Prostate gland (tissue), 2 donors: ENCODE measurements at regions not wholly inside any gene's neighbourhood (a gene's known extent, or its start where the extent isn't known, plus 50 kb on each side); places are given as distances from the start of the nearest gene placed in this dataset.

Experiments used
- DNase-seq: peaks from one replicate; pipeline ENCODE4 v3.0.0-alpha.2; 2019; ENCODE audit warnings: low spot score
- H3K27ac ChIP-seq, 2 donors: fragments of 200-600 bp; sonication (generic); 2 replicates each; pipeline ENCODE4 v1.5.1; 2017 to 2019
- H3K27me3 ChIP-seq: fragments of 200-600 bp; sonication (generic); replicated peaks from 2 replicates; pipeline ENCODE4 v1.5.1; 2019; ENCODE audit not compliant: insufficient read depth
- H3K36me3 ChIP-seq, 2 donors: fragments of 200-600 bp; sonication (generic); 1 replicate in 1 of 2; 2 replicates in 1 of 2; pipeline versions ENCODE4 v1.5.1 to v1.8.1; 2017 to 2019
- H3K4me1 ChIP-seq: fragments of 200-600 bp; sonication (generic); replicated peaks from 2 replicates; pipeline ENCODE4 v1.5.1; 2019
- H3K4me3 ChIP-seq, 2 donors: fragments of 200-600 bp; sonication (generic); 2 replicates each; pipeline ENCODE4 v1.5.1; 2017 to 2019
- H3K9me3 ChIP-seq: fragments of 200-600 bp; sonication (generic); 2 replicates; pipeline ENCODE4 v1.5.1; 2017
- POLR2A ChIP-seq: fragments of 450-650 bp; IDR thresholded peaks from one replicate; pipeline ENCODE4 v1.6.1; 2016; ENCODE audit warnings: antibody characterized with exemption, mild to moderate bottlenecking
- POLR2AphosphoS5 ChIP-seq: sonication (generic); formaldehyde crosslinking; IDR thresholded peaks from one replicate; pipeline ENCODE4 v1.6.1; 2017; ENCODE audit warnings: antibody characterized with exemption
- WGBS: methylation state at CpG from one replicate; pipeline ENCODE4 v1.1.5; 2018; 5-methylcytosine and 5-hydroxymethylcytosine counted together
- intact Hi-C: fragments of 100-400 bp; cut with DNase I; formaldehyde crosslinking; loops from one replicate; pipeline ENCODE4 v1.14.2; 2022
- TF ChIP-seq, protein P1 (sequence below), 4 experiments: fragments of 200-600 bp in 2 of 4; fragments of 450-650 bp in 2 of 4; sonication (generic) in 2 of 4; IDR thresholded peaks; 1 replicate in 3 of 4; 2 replicates in 1 of 4; pipeline ENCODE4 v1.5.1; 2016 to 2019; ENCODE audit warnings: antibody characterized with exemption in 4 of 4, mild to moderate bottlenecking in 2 of 4, moderate library complexity in 2 of 4

GRCh38 chrX:3451571-3451970 is 105.1 kb upstream of the MXRA5 start:
- 34% methylated on average over 8 of the region's 8 CpGs for WGBS
- intact Hi-C loops = no loop called here
- Histone ChIP-seq H3K9me3 (no peaks in the 10 kb centered on the region), H3K4me1 (no peaks in the 10 kb centered on the region), H3K27ac (no peak overlapping the region), H3K27me3 (no peaks in the 10 kb centered on the region), H3K4me3 (no peak overlapping the region), H3K36me3 (no peaks in the 10 kb centered on the region)
- TF ChIP-seq POLR2A (no peak), POLR2AphosphoS5 (no peak)
- TF ChIP-seq, protein P1, sequence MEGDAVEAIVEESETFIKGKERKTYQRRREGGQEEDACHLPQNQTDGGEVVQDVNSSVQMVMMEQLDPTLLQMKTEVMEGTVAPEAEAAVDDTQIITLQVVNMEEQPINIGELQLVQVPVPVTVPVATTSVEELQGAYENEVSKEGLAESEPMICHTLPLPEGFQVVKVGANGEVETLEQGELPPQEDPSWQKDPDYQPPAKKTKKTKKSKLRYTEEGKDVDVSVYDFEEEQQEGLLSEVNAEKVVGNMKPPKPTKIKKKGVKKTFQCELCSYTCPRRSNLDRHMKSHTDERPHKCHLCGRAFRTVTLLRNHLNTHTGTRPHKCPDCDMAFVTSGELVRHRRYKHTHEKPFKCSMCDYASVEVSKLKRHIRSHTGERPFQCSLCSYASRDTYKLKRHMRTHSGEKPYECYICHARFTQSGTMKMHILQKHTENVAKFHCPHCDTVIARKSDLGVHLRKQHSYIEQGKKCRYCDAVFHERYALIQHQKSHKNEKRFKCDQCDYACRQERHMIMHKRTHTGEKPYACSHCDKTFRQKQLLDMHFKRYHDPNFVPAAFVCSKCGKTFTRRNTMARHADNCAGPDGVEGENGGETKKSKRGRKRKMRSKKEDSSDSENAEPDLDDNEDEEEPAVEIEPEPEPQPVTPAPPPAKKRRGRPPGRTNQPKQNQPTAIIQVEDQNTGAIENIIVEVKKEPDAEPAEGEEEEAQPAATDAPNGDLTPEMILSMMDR (IDR thresholded peaks at IDR 0.05) = no peak
- DNase-seq = no peak

- Histone ChIP-seq H3K27ac (no peak overlapping the region), H3K27me3 (no peaks in the 10 kb centered on the region), H3K4me1 (no peaks in the 10 kb centered on the region), H3K36me3 (no peaks in the 10 kb centered on the region), H3K9me3 (no peaks in the 10 kb centered on the region), H3K4me3 (no peak overlapping the region)
- intact Hi-C loops = no loop called here
- WGBS = 82% methylated on average over 3 of the region's 3 CpGs
- no peak for TF ChIP-seq POLR2AphosphoS5
- TF ChIP-seq POLR2A = no peak
- TF ChIP-seq, protein P1 (IDR thresholded peaks at IDR 0.05) = no peak
- DNase-seq = no peak
Measured at GRCh38 chrX:3450881-3451570, 104.6 kb upstream of the MXRA5 start.

DNA sequence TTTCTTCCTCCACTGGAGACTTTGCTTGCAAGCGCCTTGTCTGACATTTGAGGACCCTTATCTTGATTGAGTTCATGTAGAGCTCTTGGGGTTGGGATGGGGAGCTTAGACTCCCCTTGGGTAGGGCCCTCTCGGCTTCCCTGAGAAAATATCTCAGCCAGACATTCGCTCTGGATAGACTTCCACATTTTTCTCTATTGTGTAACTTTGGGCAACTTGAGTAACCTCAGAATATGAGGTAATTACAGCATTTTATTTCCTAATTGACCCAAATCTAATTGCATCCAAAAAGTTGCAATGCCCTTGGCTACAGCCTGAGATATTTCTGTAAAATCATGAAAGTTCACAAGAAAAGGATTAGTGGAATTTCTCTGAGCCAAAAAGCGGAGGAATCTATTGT is 102.8 kb upstream of the MXRA5 start:
- Histone ChIP-seq H3K9me3 (no peaks in the 10 kb centered on the region), H3K27ac (no peak overlapping the region), H3K4me3 (no peak overlapping the region), H3K36me3 (no peaks in the 10 kb centered on the region), H3K4me1 (no peaks in the 10 kb centered on the region), H3K27me3 (no peaks in the 10 kb centered on the region)
- no peak for DNase-seq
- no peak for TF ChIP-seq POLR2A
- TF ChIP-seq, protein P1 (IDR thresholded peaks at IDR 0.05) = no peak
- no peak for TF ChIP-seq POLR2AphosphoS5
- intact Hi-C loops = no loop called here
- WGBS = 77% methylated on average over 4 of the region's 4 CpGs

GRCh38 chrX:3448563-3448962 is 102.1 kb upstream of the MXRA5 start:
- TF ChIP-seq, protein P1 (IDR thresholded peaks at IDR 0.05) = no peak
- no peak for TF ChIP-seq POLR2A
- no peak for TF ChIP-seq POLR2AphosphoS5
- Histone ChIP-seq H3K4me3 (no peak overlapping the region), H3K27me3 (no peaks in the 10 kb centered on the region), H3K27ac (no peak overlapping the region), H3K36me3 (no peaks in the 10 kb centered on the region), H3K9me3 (no peaks in the 10 kb centered on the region), H3K4me1 (no peaks in the 10 kb centered on the region)
- intact Hi-C loops = no loop called here
- no peak for DNase-seq
- 70% methylated on average over 4 of the region's 4 CpGs for WGBS

- Histone ChIP-seq H3K4me3 (no peak overlapping the region), H3K9me3 (no peaks in the 10 kb centered on the region), H3K27me3 (no peaks in the 10 kb centered on the region), H3K4me1 (no peaks in the 10 kb centered on the region), H3K27ac (no peak overlapping the region), H3K36me3 (no peaks in the 10 kb centered on the region)
- intact Hi-C loops = no loop called here
- TF ChIP-seq POLR2AphosphoS5 (no peak), POLR2A (no peak)
- TF ChIP-seq, protein P1 (IDR thresholded peaks at IDR 0.05) = no peak
- DNase-seq = no peak
- WGBS = 80% methylated on average over 4 of the region's 4 CpGs
Measured at GRCh38 chrX:3445806-3446490, 99.5 kb upstream of the MXRA5 start.
